ENCODE measurements at regions not wholly inside any gene's neighbourhood (a gene's known extent, or its start where the extent isn't known, plus 50 kb on each side); places are given as distances from the start of the nearest gene placed in this dataset.

DNA sequence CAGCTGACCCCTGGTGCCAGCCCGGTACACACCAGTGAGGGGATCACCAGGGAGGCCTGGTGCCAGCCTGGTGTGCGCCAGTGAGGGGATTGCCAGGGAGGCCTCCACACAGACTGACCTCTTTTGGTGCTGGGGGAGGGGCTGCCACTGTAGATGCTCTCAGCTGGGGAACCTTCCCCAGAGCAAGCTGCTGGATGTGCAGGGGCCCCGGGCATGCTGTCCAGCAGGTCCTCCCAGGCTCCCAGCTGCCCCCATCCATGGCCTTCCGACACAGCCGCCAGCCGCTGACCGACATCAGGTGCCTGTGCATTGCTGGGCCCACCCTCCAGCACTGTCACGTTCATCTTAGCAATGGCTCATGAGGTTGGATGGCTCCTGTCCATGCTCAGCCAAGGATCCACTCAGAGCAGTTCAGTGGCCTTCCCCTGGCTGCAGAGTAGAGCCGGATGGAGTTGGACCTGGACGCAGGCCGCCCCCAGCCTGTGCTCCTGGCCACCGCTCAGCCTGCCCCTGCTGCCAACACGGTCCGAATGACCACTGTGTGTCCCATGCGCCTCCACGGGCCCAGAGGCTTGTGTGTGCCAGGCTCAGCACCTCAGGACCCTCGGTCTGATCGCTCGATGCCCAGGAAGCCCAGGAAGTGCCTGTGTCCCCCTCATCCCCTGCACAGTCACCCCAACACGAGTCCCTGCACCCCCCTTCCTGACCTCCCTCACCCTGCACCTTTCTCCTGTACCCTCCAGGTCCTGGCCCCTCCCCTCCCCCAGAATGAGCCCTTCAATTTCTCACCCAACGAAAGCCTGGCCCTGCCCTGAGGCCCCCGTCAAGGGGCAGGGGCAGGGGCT lies 95.7 kb downstream of the YTHDF1 start:
- Histone ChIP-seq H3K9me3 (peaks cover 0 to 9% (median 0%) of the 10 kb centered on the region in 3 donors), H3K27me3 (peaks cover 0 to 81% of the 10 kb centered on the region in 2 donors), H3K27ac (no peak overlapping the region), H3K4me3 (no peak overlapping the region), H3K36me3 (no peaks in the 10 kb centered on the region), H3K4me1 (no peaks in the 10 kb centered on the region)
- intact Hi-C loops (cut with DNase I; ENCODE audit: low total_unique reads), result no loop called here
- no peak for DNase-seq
- TF ChIP-seq, protein P1, sequence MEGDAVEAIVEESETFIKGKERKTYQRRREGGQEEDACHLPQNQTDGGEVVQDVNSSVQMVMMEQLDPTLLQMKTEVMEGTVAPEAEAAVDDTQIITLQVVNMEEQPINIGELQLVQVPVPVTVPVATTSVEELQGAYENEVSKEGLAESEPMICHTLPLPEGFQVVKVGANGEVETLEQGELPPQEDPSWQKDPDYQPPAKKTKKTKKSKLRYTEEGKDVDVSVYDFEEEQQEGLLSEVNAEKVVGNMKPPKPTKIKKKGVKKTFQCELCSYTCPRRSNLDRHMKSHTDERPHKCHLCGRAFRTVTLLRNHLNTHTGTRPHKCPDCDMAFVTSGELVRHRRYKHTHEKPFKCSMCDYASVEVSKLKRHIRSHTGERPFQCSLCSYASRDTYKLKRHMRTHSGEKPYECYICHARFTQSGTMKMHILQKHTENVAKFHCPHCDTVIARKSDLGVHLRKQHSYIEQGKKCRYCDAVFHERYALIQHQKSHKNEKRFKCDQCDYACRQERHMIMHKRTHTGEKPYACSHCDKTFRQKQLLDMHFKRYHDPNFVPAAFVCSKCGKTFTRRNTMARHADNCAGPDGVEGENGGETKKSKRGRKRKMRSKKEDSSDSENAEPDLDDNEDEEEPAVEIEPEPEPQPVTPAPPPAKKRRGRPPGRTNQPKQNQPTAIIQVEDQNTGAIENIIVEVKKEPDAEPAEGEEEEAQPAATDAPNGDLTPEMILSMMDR (IDR thresholded peaks at IDR 0.05), result no peak

DNA sequence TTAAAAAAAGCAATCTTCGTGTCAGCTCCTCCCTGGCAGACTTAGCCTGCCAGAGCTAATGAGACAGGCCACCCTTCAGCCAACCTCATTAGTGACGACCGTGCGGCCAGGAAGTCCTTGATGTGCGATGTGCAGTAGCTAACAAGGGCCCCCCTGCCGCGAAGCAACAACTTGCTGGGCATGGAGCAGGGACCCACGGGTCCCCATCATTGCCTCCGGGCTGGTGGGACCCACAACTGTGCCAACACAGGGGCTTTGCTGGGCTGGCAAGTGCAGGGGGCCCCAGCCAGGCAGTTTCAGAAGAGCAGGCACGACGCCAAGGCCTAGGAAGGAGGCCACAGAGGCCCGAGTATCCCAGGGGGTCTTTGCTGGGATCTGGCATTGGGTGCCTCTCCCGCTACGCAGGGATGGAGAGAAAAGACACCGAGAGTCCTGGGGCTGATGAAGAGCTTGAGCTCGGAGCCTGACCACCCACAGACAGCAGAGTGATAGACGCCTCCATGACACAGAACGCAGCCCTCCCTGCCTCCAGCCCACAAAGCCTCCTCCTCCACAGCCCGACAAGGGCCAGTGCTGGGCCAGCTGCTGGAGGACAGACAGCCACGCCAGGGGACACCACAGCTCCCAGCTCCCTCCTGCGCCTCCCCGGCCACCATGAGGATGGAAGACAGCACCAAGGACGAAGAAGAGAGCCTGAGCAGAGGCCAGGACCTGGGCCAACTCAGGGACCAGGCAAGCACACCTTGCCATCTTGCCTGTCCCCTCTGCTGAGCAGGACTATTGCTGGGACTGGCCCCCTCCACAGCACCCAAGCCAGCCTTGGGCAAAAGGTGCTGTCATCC lies 96.6 kb downstream of the YTHDF1 start:
- Histone ChIP-seq H3K9me3 (peaks cover 0 to 9% (median 0%) of the 10 kb centered on the region in 3 donors), H3K4me1 (no peaks in the 10 kb centered on the region), H3K27me3 (peaks cover 0 to 80% of the 10 kb centered on the region in 2 donors), H3K36me3 (no peaks in the 10 kb centered on the region), H3K27ac (no peak overlapping the region), H3K4me3 (no peak overlapping the region)
- intact Hi-C loops (cut with DNase I; ENCODE audit: low total_unique reads), result no loop called here
- TF ChIP-seq, protein P1 (IDR thresholded peaks at IDR 0.05), result no peak
- no peak for DNase-seq

DNA sequence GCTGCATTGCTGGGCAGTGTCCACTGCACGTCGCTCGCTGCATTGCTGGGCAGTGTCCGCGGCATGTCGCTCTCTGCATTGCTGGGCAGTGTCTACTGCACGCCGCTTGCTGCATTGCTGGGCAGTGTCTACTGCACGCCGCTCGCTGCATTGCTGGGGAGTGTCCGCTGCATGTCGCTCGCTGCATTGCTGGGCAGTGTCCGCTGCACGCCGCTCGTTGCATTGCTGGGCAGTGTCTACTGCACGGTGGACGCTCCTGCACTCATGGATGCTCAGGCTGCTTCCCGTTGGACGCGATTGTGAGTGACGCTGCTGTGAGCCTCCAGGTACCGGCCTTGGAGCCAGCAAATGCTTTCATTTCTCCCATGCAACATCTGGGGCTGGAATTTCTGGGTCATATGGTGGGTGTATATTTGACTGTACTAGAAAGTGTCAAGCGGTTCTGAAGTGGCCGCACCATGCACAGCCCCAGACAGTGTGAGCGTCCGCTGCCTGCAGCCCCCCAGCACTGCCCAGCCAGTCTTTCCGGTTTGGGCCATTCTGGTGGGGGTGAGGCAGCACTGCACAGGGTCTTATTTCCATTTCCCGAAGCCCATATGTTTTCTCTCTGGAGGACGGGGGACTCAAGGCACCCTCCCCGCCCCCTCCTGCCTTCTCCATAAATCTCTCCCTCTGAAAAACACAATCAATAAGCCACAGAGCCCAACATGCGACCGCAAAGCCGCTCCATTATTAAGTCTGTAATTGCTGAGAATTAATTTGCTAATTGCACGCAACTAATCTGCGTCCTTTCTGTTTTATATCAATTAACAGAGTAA lies 97.4 kb downstream of the YTHDF1 start:
- intact Hi-C loops (cut with DNase I; ENCODE audit: low total_unique reads), result no loop called here
- Histone ChIP-seq H3K4me3 (no peak overlapping the region), H3K27ac (no peak overlapping the region), H3K9me3 (peaks cover 0 to 9% (median 0%) of the 10 kb centered on the region in 3 donors), H3K27me3 (peaks cover 0 to 77% of the 10 kb centered on the region in 2 donors), H3K4me1 (no peaks in the 10 kb centered on the region), H3K36me3 (no peaks in the 10 kb centered on the region)
- TF ChIP-seq, protein P1 (IDR thresholded peaks at IDR 0.05), result no peak
- no peak for DNase-seq

DNA sequence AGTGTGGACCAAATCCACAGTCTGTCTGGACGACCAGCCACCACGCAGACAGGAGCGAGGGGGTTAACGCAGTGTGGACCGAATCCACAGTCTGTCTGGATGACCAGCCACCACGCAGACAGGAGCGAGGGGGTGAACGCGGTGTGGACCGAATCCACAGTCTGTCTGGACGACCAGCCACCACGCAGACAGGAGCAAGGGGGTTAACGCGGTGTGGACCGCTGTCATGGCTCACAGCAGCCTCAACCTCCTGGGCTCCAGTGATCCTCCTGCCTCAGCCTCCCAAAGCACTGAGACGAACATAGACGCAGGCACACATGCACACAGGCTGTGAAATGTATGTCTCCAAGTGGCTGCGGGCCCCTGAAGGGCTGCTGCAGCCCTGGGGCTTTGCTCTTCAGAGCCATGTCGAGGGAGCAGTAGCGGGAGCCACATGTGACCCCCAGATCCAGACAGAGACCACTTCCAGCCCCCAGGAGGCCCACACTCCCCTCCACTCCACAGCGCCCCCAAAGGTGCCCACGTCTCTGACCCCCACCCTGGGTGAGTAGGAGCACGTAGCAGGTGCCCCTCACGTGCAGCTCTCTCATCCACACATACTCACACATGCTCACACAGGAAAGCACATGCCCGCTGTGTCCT lies 98.1 kb downstream of the YTHDF1 start:
- H3K27me3 ChIP-seq, result peaks cover 0 to 77% of the 10 kb centered on the region in 2 donors
- H3K4me3 ChIP-seq, result no peak overlapping the region
- no peaks in the 10 kb centered on the region for H3K36me3 ChIP-seq
- no peak overlapping the region for H3K27ac ChIP-seq
- TF ChIP-seq, protein P1 (IDR thresholded peaks at IDR 0.05), result no peak
- intact Hi-C loops (cut with DNase I; ENCODE audit: low total_unique reads), result no loop called here
- DNase-seq, result no peak
- H3K4me1 ChIP-seq, result no peaks in the 10 kb centered on the region
- H3K9me3 ChIP-seq, result peaks cover 0 to 3% (median 0%) of the 10 kb centered on the region in 3 donors

DNA sequence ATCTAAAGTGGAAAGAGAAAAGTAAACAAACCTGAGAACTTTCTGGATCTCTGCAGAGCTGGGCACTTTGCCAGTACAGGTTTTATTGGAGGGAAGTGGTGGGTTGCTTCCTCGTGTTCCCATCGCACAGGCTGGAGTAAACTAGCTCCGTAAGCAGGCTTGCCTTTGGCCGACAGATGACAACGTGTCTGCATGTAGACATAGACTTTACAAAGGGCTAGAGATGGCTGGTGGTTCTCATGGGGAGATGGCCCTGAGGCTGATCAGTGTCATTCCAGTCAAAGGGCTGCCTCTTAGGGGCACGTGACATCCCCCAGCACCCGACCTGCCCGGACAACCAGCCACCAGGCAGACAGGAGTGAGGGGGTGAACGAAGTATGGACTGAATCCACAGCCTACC lies 98.8 kb downstream of the YTHDF1 start:
- H3K27me3 ChIP-seq, result peaks cover 0 to 79% of the 10 kb centered on the region in 2 donors
- H3K4me3 ChIP-seq, result no peak overlapping the region
- H3K9me3 ChIP-seq, result no peaks in the 10 kb centered on the region
- intact Hi-C loops (cut with DNase I; ENCODE audit: low total_unique reads), result no loop called here
- TF ChIP-seq, protein P1 (IDR thresholded peaks at IDR 0.05), result no peak
- no peaks in the 10 kb centered on the region for H3K4me1 ChIP-seq
- DNase-seq, result no peak
- H3K27ac ChIP-seq, result no peak overlapping the region
- no peaks in the 10 kb centered on the region for H3K36me3 ChIP-seq
